Nucleus accumbens (tissue), 56 donors: ENCODE measurements at regions not wholly inside any gene's neighbourhood (a gene's known extent, or its start where the extent isn't known, plus 50 kb on each side); places are given as distances from the start of the nearest gene placed in this dataset.
A peak's percentile ranks its signal among the peaks of the same experiment; 100 is the strongest.
"Not testable (repeated sequence)": the region's sequence is repeated elsewhere in the genome, so short reads cannot be mapped to it uniquely, and the experiment has no call there.

ENCODE experiments used
- DNase-seq, 56 donors: peaks; one replicate each; lab custom pipeline; 2025; lab: John Stamatoyannopoulos, UW

- DNase-seq: no peak
Measured at GRCh38 chr6:134590004-134590403, 272.1 kb upstream of the SGK1 start.

- DNase-seq: no peak
Measured at GRCh38 chr6:134589512-134589911, 271.6 kb upstream of the SGK1 start.

- no peak for DNase-seq
Measured at GRCh38 chr6:134588267-134588666, 270.4 kb upstream of the SGK1 start.

- DNase-seq: no peak
Measured at GRCh38 chr6:134585517-134585873, 267.6 kb upstream of the SGK1 start.

GRCh38 chr6:134584847-134585516 is 267.1 kb upstream of the SGK1 start:
- no peak for DNase-seq

- DNase-seq: no peak
Measured at GRCh38 chr6:134577998-134578397, 260.1 kb upstream of the SGK1 start.

GRCh38 chr6:134575221-134575620 is 257.3 kb upstream of the SGK1 start:
- no peak for DNase-seq

- DNase-seq: no peak
Measured at GRCh38 chr6:134574491-134574890, 256.6 kb upstream of the SGK1 start.

- DNase-seq: not testable (repeated sequence)
Measured at GRCh38 chr6:134569996-134570395, 252.1 kb upstream of the SGK1 start.

- peak in 53 of 56 donors; percentile 14 to 93 (median 77) for DNase-seq
Measured at GRCh38 chr6:134564705-134565104, 246.8 kb upstream of the SGK1 start.

- no peak for DNase-seq
Measured at GRCh38 chr6:134560019-134560418, 242.1 kb upstream of the SGK1 start.

GRCh38 chr6:134557509-134557908 is 239.6 kb upstream of the SGK1 start:
- DNase-seq: no peak

GRCh38 chr6:134555672-134556071 is 237.8 kb upstream of the SGK1 start:
- no peak for DNase-seq

GRCh38 chr6:134553936-134554335 is 236.0 kb upstream of the SGK1 start:
- no peak for DNase-seq

GRCh38 chr6:134551245-134551960 is 233.5 kb upstream of the SGK1 start:
- peak in 1 of 56 donors; percentile 24 for DNase-seq

GRCh38 chr6:134550604-134551003 is 232.7 kb upstream of the SGK1 start:
- DNase-seq: no peak

- no peak for DNase-seq
Measured at GRCh38 chr6:134549854-134550253, 231.9 kb upstream of the SGK1 start.

GRCh38 chr6:134546962-134547645 is 229.2 kb upstream of the SGK1 start:
- no peak for DNase-seq

GRCh38 chr6:134544737-134545136 is 226.8 kb upstream of the SGK1 start:
- no peak for DNase-seq

GRCh38 chr6:134543128-134543527 is 225.2 kb upstream of the SGK1 start:
- DNase-seq: no peak

- DNase-seq: no peak
Measured at GRCh38 chr6:134541001-134541400, 223.1 kb upstream of the SGK1 start.

GRCh38 chr6:134539865-134540323 is 222.0 kb upstream of the SGK1 start:
- peak in 30 of 56 donors; percentile 14 to 68 (median 40) for DNase-seq
